ENCODE measurements at regions not wholly inside any gene's neighbourhood (a gene's known extent, or its start where the extent isn't known, plus 50 kb on each side); places are given as distances from the start of the nearest gene placed in this dataset.
A peak's percentile ranks its signal among the peaks of the same experiment; 100 is the strongest.

GRCh38 chr5:44935871-44936270 is 127.1 kb downstream of the MRPS30 start:
- intact Hi-C loops (cut with micrococcal nuclease; ENCODE audit: unreplicated experiment): loop anchor here (5.0 kb wide), 1 partner anchor 74 kb away; no protein-coding TSS in a partner anchor
- CTCF ChIA-PET: no interaction called here
- BruUV-seq (replicated peaks): no TSS peak

GRCh38 chr5:44942524-44943001 is 133.8 kb downstream of the MRPS30 start:
- no peak overlapping the region for H3K27ac ChIP-seq
- H3K4me3 ChIP-seq: no peak overlapping the region
- no TSS peak for BruUV-seq (replicated peaks)
- no peak for TF ChIP-seq EZH2 (IDR thresholded peaks at IDR 0.05; ENCODE audit: low read depth)
- TF ChIP-seq CTCF (conservative IDR thresholded peaks at IDR 0.05): no peak
- no peaks in the 10 kb centered on the region for H3F3A ChIP-seq (ENCODE audit: insufficient read depth, low read depth)
- H3K4me2 ChIP-seq: peak overlapping the region; percentile 13; the same call in 1 of the 2 replicates
- intact Hi-C loops (cut with micrococcal nuclease; ENCODE audit: unreplicated experiment): no loop called here
- H3K9me2 ChIP-seq (ENCODE audit: insufficient read depth): no peaks in the 10 kb centered on the region
- no peaks in the 10 kb centered on the region for H4K20me1 ChIP-seq (ENCODE audit: insufficient read depth)
- H3K4me1 ChIP-seq (replicated peaks; ENCODE audit: insufficient read depth): peaks cover 15% of the 10 kb centered on the region; the same call in 1 of the 2 replicates
- CTCF ChIA-PET: no interaction called here
- no peaks in the 10 kb centered on the region for H3K27me3 ChIP-seq (ENCODE audit: insufficient read depth, low read depth)
- peak overlapping the region; percentile 15 for H2AFZ ChIP-seq
- DNase-seq: no peak
- POLR2A ChIA-PET (ENCODE audit: unreplicated experiment): no interaction called here
- H3K9me3 ChIP-seq (ENCODE audit: insufficient read depth, low read depth): no peaks in the 10 kb centered on the region
- H3K79me2 ChIP-seq (ENCODE audit: low read depth): no peaks in the 10 kb centered on the region
- H3K36me3 ChIP-seq (ENCODE audit: low read depth): no peaks in the 10 kb centered on the region

More at GRCh38 chr5:44935871-44936270, 127.1 kb downstream of the MRPS30 start:
- Histone ChIP-seq H3K79me2 (ENCODE audit: low read depth) (no peaks in the 10 kb centered on the region), H3F3A (ENCODE audit: insufficient read depth, low read depth) (no peaks in the 10 kb centered on the region), H3K9me2 (ENCODE audit: insufficient read depth) (no peaks in the 10 kb centered on the region; the same call in 1 of the 2 replicates), H3K36me3 (ENCODE audit: low read depth) (no peaks in the 10 kb centered on the region), H3K4me2 (no peak overlapping the region), H3K4me1 (replicated peaks; ENCODE audit: insufficient read depth) (peaks cover 8% of the 10 kb centered on the region; the same call in 1 of the 2 replicates), H3K27ac (no peak overlapping the region), H2AFZ (no peak overlapping the region), H3K27me3 (ENCODE audit: insufficient read depth, low read depth) (no peaks in the 10 kb centered on the region), H3K4me3 (no peak overlapping the region), H3K9me3 (ENCODE audit: insufficient read depth, low read depth) (no peaks in the 10 kb centered on the region; the same call in 1 of the 2 replicates), H4K20me1 (ENCODE audit: insufficient read depth) (no peaks in the 10 kb centered on the region)
- POLR2A ChIA-PET (ENCODE audit: unreplicated experiment): no interaction called here
- TF ChIP-seq EZH2 (IDR thresholded peaks at IDR 0.05; ENCODE audit: low read depth) (no peak), CTCF (conservative IDR thresholded peaks at IDR 0.05) (no peak)
- DNase-seq: no peak

GRCh38 chr5:44943647-44944046 is 134.9 kb downstream of the MRPS30 start:
- Histone ChIP-seq H3K4me2 (peak overlapping the region; percentile 13; the same call in 1 of the 2 replicates), H3K9me3 (ENCODE audit: insufficient read depth, low read depth) (no peaks in the 10 kb centered on the region), H3K79me2 (ENCODE audit: low read depth) (no peaks in the 10 kb centered on the region), H3K4me1 (replicated peaks; ENCODE audit: insufficient read depth) (peaks cover 14% of the 10 kb centered on the region; the same call in 1 of the 2 replicates), H3K9me2 (ENCODE audit: insufficient read depth) (no peaks in the 10 kb centered on the region), H3F3A (ENCODE audit: insufficient read depth, low read depth) (no peaks in the 10 kb centered on the region), H3K27ac (no peak overlapping the region), H2AFZ (peak overlapping the region; percentile 15; the same call in 1 of the 2 replicates), H3K27me3 (ENCODE audit: insufficient read depth, low read depth) (no peaks in the 10 kb centered on the region), H4K20me1 (ENCODE audit: insufficient read depth) (no peaks in the 10 kb centered on the region), H3K4me3 (no peak overlapping the region), H3K36me3 (ENCODE audit: low read depth) (no peaks in the 10 kb centered on the region)
- DNase-seq: no peak
- intact Hi-C loops (cut with micrococcal nuclease; ENCODE audit: unreplicated experiment): no loop called here
- ChIA-PET CTCF (no interaction called here), POLR2A (ENCODE audit: unreplicated experiment) (no interaction called here)
- TF ChIP-seq EZH2 (IDR thresholded peaks at IDR 0.05; ENCODE audit: low read depth): no peak
- TF ChIP-seq CTCF (conservative IDR thresholded peaks at IDR 0.05): no peak
- no TSS peak for BruUV-seq (replicated peaks)
